DND-41 (cell line): ENCODE measurements at regions not wholly inside any gene's neighbourhood (a gene's known extent, or its start where the extent isn't known, plus 50 kb on each side); places are given as distances from the start of the nearest gene placed in this dataset.

ENCODE experiments used
- ATAC-seq: fragments of 200-7000 bp; cut with Tn5 transposase; 3 replicates; pipeline ENCODE4 v1.9.1; 2021; ENCODE audit warnings: low read depth; ENCODE audit not compliant: insufficient read depth
- DNase-seq: peaks from one replicate; pipeline ENCODE4 v3.0.0-alpha.2; 2020
- H2AFZ ChIP-seq: 2 replicates; pipeline ENCODE4 v1.6.0; 2012; ENCODE audit warnings: low read depth, low read length
- H3K27ac ChIP-seq: 2 replicates; pipeline ENCODE4 v1.5.1; 2012; ENCODE audit warnings: low read length, inconsistent platforms
- H3K27me3 ChIP-seq: fragments of 200-600 bp; sonication (generic); 2 replicates; pipeline ENCODE4 v1.6.0; 2012; ENCODE audit warnings: low read length, mild to moderate bottlenecking, inconsistent platforms; ENCODE audit not compliant: insufficient read depth, poor library complexity
- H3K36me3 ChIP-seq: 2 replicates; pipeline ENCODE4 v1.5.1; 2012; ENCODE audit warnings: low read length, inconsistent platforms; ENCODE audit not compliant: insufficient read depth
- H3K4me1 ChIP-seq: 2 replicates; pipeline ENCODE4 v1.5.1; 2012; ENCODE audit warnings: mild to moderate bottlenecking, low read length; ENCODE audit not compliant: insufficient read depth
- H3K4me2 ChIP-seq: 2 replicates; pipeline ENCODE4 v1.6.0; 2012; ENCODE audit warnings: mild to moderate bottlenecking, moderate library complexity, low read length, inconsistent platforms; ENCODE audit not compliant: insufficient read depth
- H3K4me3 ChIP-seq, 2 experiments: fragments of 200-600 bp in 1 of 2; shearing (Covaris generic) in 1 of 2; 2 replicates each; pipeline ENCODE4 v1.5.1; 2012 to 2016; ENCODE audit warnings: inconsistent platforms in 2 of 2, low read length in 2 of 2, mild to moderate bottlenecking in 2 of 2, low read depth in 1 of 2, moderate library complexity in 1 of 2
- H3K79me2 ChIP-seq: 2 replicates; pipeline ENCODE4 v1.6.0; 2012; ENCODE audit warnings: low read length, inconsistent platforms; ENCODE audit not compliant: insufficient read depth
- H3K9ac ChIP-seq: 2 replicates; pipeline ENCODE4 v1.6.0; 2012; ENCODE audit warnings: low read depth, mild to moderate bottlenecking, inconsistent platforms, low read length, moderate library complexity
- H3K9me3 ChIP-seq: 2 replicates; pipeline ENCODE4 v1.5.1; 2012; ENCODE audit warnings: low read length, moderate library complexity, mild to moderate bottlenecking, inconsistent platforms; ENCODE audit not compliant: insufficient read depth, severe bottlenecking
- H4K20me1 ChIP-seq: 2 replicates; pipeline ENCODE4 v1.6.0; 2012; ENCODE audit warnings: low read length; ENCODE audit not compliant: insufficient read depth
- CTCF ChIP-seq: IDR thresholded peaks from 2 replicates; pipeline ENCODE4 v1.5.1; 2012; ENCODE audit warnings: borderline replicate concordance, low read length, moderate library complexity, mild to moderate bottlenecking; ENCODE audit not compliant: poor library complexity, severe bottlenecking; ENCODE audit errors: extremely low read depth
- EZH2 ChIP-seq: IDR thresholded peaks from 3 replicates; pipeline ENCODE4 v1.6.1; 2012; ENCODE audit warnings: borderline replicate concordance, low read depth, mild to moderate bottlenecking, moderate library complexity, low read length, inconsistent platforms; ENCODE audit not compliant: severe bottlenecking

GRCh38 chr6:126232671-126233070 is 107.2 kb upstream of the CENPW start:
- ATAC-seq (no peak), DNase-seq (no peak)
- Histone ChIP-seq H3K36me3 (no peaks in the 10 kb centered on the region), H3K9ac (no peak overlapping the region), H3K79me2 (no peaks in the 10 kb centered on the region), H3K27ac (no peak overlapping the region), H3K4me3 (no peak overlapping the region), H2AFZ (no peak overlapping the region), H3K4me1 (no peaks in the 10 kb centered on the region), H4K20me1 (no peaks in the 10 kb centered on the region), H3K27me3 (no peaks in the 10 kb centered on the region), H3K9me3 (no peaks in the 10 kb centered on the region), H3K4me2 (no peak overlapping the region)
- no peak for TF ChIP-seq CTCF
- TF ChIP-seq EZH2, result no peak

- Histone ChIP-seq H3K9me3 (no peaks in the 10 kb centered on the region), H3K36me3 (no peaks in the 10 kb centered on the region), H3K9ac (no peak overlapping the region), H3K4me3 (no peak overlapping the region), H2AFZ (no peak overlapping the region), H3K27me3 (no peaks in the 10 kb centered on the region), H4K20me1 (no peaks in the 10 kb centered on the region), H3K79me2 (no peaks in the 10 kb centered on the region), H3K27ac (no peak overlapping the region), H3K4me1 (no peaks in the 10 kb centered on the region), H3K4me2 (no peak overlapping the region)
- DNase-seq (no peak), ATAC-seq (no peak)
- TF ChIP-seq EZH2 (no peak), CTCF (no peak)
Observed at GRCh38 chr6:126233192-126233591, 106.7 kb upstream of the CENPW start.

GRCh38 chr6:126235363-126235762 is 104.6 kb upstream of the CENPW start:
- Histone ChIP-seq H3K9me3 (no peaks in the 10 kb centered on the region), H3K4me2 (no peak overlapping the region), H3K4me3 (no peak overlapping the region), H4K20me1 (no peaks in the 10 kb centered on the region), H3K4me1 (no peaks in the 10 kb centered on the region), H2AFZ (no peak overlapping the region), H3K9ac (no peak overlapping the region), H3K79me2 (no peaks in the 10 kb centered on the region), H3K36me3 (no peaks in the 10 kb centered on the region), H3K27ac (no peak overlapping the region), H3K27me3 (no peaks in the 10 kb centered on the region)
- no peak for ATAC-seq
- DNase-seq, result no peak
- TF ChIP-seq CTCF (no peak), EZH2 (no peak)

GRCh38 chr6:126245077-126245476 is 94.8 kb upstream of the CENPW start:
- Histone ChIP-seq H3K27me3 (no peaks in the 10 kb centered on the region), H3K36me3 (no peaks in the 10 kb centered on the region), H3K4me2 (no peak overlapping the region), H4K20me1 (no peaks in the 10 kb centered on the region), H3K9ac (no peak overlapping the region), H3K79me2 (no peaks in the 10 kb centered on the region), H3K4me1 (no peaks in the 10 kb centered on the region), H2AFZ (no peak overlapping the region), H3K9me3 (no peaks in the 10 kb centered on the region), H3K27ac (no peak overlapping the region), H3K4me3 (no peak overlapping the region)
- TF ChIP-seq CTCF (no peak), EZH2 (no peak)
- no peak for ATAC-seq
- DNase-seq, result no peak
